Esophagus muscularis mucosa (tissue), 4 donors: ENCODE measurements at regions not wholly inside any gene's neighbourhood (a gene's known extent, or its start where the extent isn't known, plus 50 kb on each side); places are given as distances from the start of the nearest gene placed in this dataset.

Experiments
- DNase-seq: peaks from one replicate; pipeline ENCODE4 v3.0.0-alpha.2; 2017; ENCODE audit errors: extremely low spot score
- H3K27ac ChIP-seq, 4 donors: fragments of 200-600 bp; sonication (generic); replicated peaks in 1 of 4; 1 replicate in 3 of 4; 2 replicates in 1 of 4; pipeline ENCODE4 v1.5.1; 2016 to 2019; ENCODE audit warnings: mild to moderate bottlenecking in 1 of 4
- H3K27me3 ChIP-seq, 4 donors: fragments of 200-600 bp; sonication (generic); one replicate each; pipeline versions ENCODE4 v1.5.1 to v1.6.0; 2016 to 2019
- H3K36me3 ChIP-seq, 4 donors: fragments of 200-600 bp; sonication (generic); one replicate each; pipeline ENCODE4 v1.5.1; 2016 to 2019
- H3K4me1 ChIP-seq, 4 donors: fragments of 200-600 bp; sonication (generic); one replicate each; pipeline ENCODE4 v1.5.1; 2016 to 2019
- H3K4me3 ChIP-seq, 4 donors: fragments of 200-600 bp; sonication (generic); 1 replicate in 2 of 4; 2 replicates in 2 of 4; pipeline ENCODE4 v1.5.1; 2016 to 2019; ENCODE audit warnings: mild to moderate bottlenecking in 4 of 4, moderate library complexity in 1 of 4
- H3K9me3 ChIP-seq, 4 donors: fragments of 200-600 bp; sonication (generic); 1 replicate in 3 of 4; 2 replicates in 1 of 4; pipeline ENCODE4 v1.5.1; 2016 to 2019
- CTCF ChIP-seq, 3 experiments: fragments of 200-600 bp in 2 of 3; fragments of 450-650 bp in 1 of 3; sonication (generic) in 2 of 3; IDR thresholded peaks; one replicate each; pipeline ENCODE4 v1.5.1; 2017 to 2019; ENCODE audit warnings: antibody characterized with exemption in 3 of 3, mild to moderate bottlenecking in 2 of 3, moderate library complexity in 1 of 3
- EP300 ChIP-seq: sonication (generic); formaldehyde crosslinking; IDR thresholded peaks from one replicate; pipeline ENCODE4 v1.6.1; 2017; ENCODE audit warnings: antibody characterized with exemption
- POLR2A ChIP-seq: fragments of 450-650 bp; IDR thresholded peaks from one replicate; pipeline ENCODE4 v1.6.1; 2017; ENCODE audit warnings: antibody characterized with exemption, moderate library complexity, mild to moderate bottlenecking, low read depth
- POLR2AphosphoS5 ChIP-seq, 2 donors: sonication (generic); formaldehyde crosslinking; IDR thresholded peaks; one replicate each; pipeline ENCODE4 v1.6.1; 2017; ENCODE audit warnings: antibody characterized with exemption in 2 of 2
- WGBS: methylation state at CpG from one replicate; pipeline ENCODE4 v1.1.5; 2018; 5-methylcytosine and 5-hydroxymethylcytosine counted together
- intact Hi-C: fragments of 100-400 bp; cut with DNase I; formaldehyde crosslinking; loops from one replicate; pipeline ENCODE4 v1.15.1; 2023

- Histone ChIP-seq H3K27me3 (no peaks in the 10 kb centered on the region), H3K4me1 (no peaks in the 10 kb centered on the region), H3K4me3 (no peak overlapping the region), H3K36me3 (no peaks in the 10 kb centered on the region), H3K9me3 (no peaks in the 10 kb centered on the region), H3K27ac (no peak overlapping the region)
- no peak for TF ChIP-seq POLR2A
- no peak for TF ChIP-seq POLR2AphosphoS5 (IDR thresholded peaks at IDR 0.05)
- TF ChIP-seq CTCF (IDR thresholded peaks at IDR 0.05) = no peak
- no peak for TF ChIP-seq EP300
- 68% methylated on average over 5 of the region's 5 CpGs for WGBS
- intact Hi-C loops = no loop called here
- no peak for DNase-seq
These were observed 733.2 kb upstream of the GOLIM4 start for GRCh38 chr3:168828943-168829342.

- H3K9me3 ChIP-seq = no peaks in the 10 kb centered on the region
- intact Hi-C loops = no loop called here
These were observed 732.8 kb upstream of the GOLIM4 start for GRCh38 chr3:168828536-168828935.

DNA sequence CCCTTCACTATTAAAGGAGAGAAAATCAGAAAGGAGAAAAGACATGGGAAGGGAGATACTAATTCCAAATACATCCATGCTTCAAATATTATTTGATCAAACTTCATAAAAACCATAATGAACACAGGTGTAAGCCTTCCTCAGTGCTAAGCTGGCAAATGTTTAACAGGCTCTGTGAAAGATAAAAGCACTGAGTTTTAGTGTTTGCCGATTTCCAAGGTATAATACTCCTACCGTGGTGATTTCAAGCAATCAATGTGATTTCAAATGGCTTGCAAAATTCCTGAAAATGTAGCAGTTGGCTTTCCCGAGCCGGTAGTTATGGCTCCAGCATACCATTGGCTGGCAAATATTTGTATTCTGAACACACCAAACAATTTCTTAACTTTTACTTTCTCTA is 732.3 kb upstream of the GOLIM4 start:
- no peak for TF ChIP-seq POLR2AphosphoS5 (IDR thresholded peaks at IDR 0.05)
- TF ChIP-seq POLR2A = no peak
- TF ChIP-seq EP300 = no peak
- no peak for TF ChIP-seq CTCF (IDR thresholded peaks at IDR 0.05)
- Histone ChIP-seq H3K27me3 (no peaks in the 10 kb centered on the region), H3K4me3 (no peak overlapping the region), H3K9me3 (no peaks in the 10 kb centered on the region), H3K27ac (no peak overlapping the region), H3K36me3 (no peaks in the 10 kb centered on the region), H3K4me1 (no peaks in the 10 kb centered on the region)
- 86% methylated on average over 4 of the region's 4 CpGs for WGBS
- no peak for DNase-seq
- intact Hi-C loops = no loop called here

More at GRCh38 chr3:168828536-168828935, 732.8 kb upstream of the GOLIM4 start:
- WGBS = 50% methylated on average over 1 of the region's 1 CpG
- TF ChIP-seq EP300 (no peak), POLR2AphosphoS5 (IDR thresholded peaks at IDR 0.05) (no peak), POLR2A (no peak), CTCF (IDR thresholded peaks at IDR 0.05) (no peak)
- Histone ChIP-seq H3K4me3 (no peak overlapping the region), H3K27me3 (no peaks in the 10 kb centered on the region), H3K36me3 (no peaks in the 10 kb centered on the region), H3K27ac (no peak overlapping the region), H3K4me1 (no peaks in the 10 kb centered on the region)
- DNase-seq = no peak

DNA sequence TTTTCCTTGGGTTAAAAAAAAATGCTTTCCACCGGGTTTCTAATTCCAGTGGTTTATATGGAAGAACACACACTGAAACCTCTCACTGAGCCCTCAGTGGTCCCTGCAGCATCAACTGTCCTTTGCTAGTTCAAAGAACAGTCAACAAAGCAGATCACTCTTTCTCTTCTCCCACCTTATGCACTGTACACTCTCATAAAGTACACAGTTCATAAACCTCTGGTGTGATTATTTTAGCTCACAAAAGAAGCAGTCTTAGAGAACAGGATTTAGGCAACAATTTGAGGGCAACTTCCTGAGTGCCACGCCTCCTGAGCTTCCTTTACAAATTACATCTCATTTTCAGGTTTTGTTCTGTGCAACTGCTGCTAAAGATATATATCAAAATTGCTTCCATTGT is 728.4 kb upstream of the GOLIM4 start:
- no peaks in the 10 kb centered on the region for H3K36me3 ChIP-seq
- TF ChIP-seq EP300 (no peak), POLR2A (no peak), CTCF (IDR thresholded peaks at IDR 0.05) (no peak), POLR2AphosphoS5 (IDR thresholded peaks at IDR 0.05) (no peak)
- WGBS = 74% methylated on average over 2 of the region's 2 CpGs
- H3K4me3 ChIP-seq = no peak overlapping the region
- H3K4me1 ChIP-seq = peaks cover 0 to 8% (median 2%) of the 10 kb centered on the region in 4 donors
- no peaks in the 10 kb centered on the region for H3K27me3 ChIP-seq
- no peaks in the 10 kb centered on the region for H3K9me3 ChIP-seq
- no peak for DNase-seq
- intact Hi-C loops = no loop called here
- no peak overlapping the region for H3K27ac ChIP-seq

- no peaks in the 10 kb centered on the region for H3K36me3 ChIP-seq
- H3K9me3 ChIP-seq = no peaks in the 10 kb centered on the region
- DNase-seq = no peak
- WGBS = 89% methylated on average over 5 of the region's 5 CpGs
- intact Hi-C loops = no loop called here
- no peak overlapping the region for H3K4me3 ChIP-seq
- no peak overlapping the region for H3K27ac ChIP-seq
- no peaks in the 10 kb centered on the region for H3K27me3 ChIP-seq
- TF ChIP-seq POLR2A (no peak), CTCF (IDR thresholded peaks at IDR 0.05) (no peak), EP300 (no peak), POLR2AphosphoS5 (IDR thresholded peaks at IDR 0.05) (no peak)
- peaks cover 0 to 8% (median 2%) of the 10 kb centered on the region in 4 donors for H3K4me1 ChIP-seq
These were observed 727.7 kb upstream of the GOLIM4 start for GRCh38 chr3:168823466-168823865.
